ENCODE measurements at regions not wholly inside any gene's neighbourhood (a gene's known extent, or its start where the extent isn't known, plus 50 kb on each side); places are given as distances from the start of the nearest gene placed in this dataset.
A peak's percentile ranks its signal among the peaks of the same experiment; 100 is the strongest.

GRCh38 chr20:9919271-9920014 is 80.6 kb upstream of the PAK5 start:
- DNase-seq (ENCODE audit: low read depth): no peak

GRCh38 chr20:9918348-9918747 is 79.5 kb upstream of the PAK5 start:
- DNase-seq (ENCODE audit: low read depth): no peak

GRCh38 chr20:9916761-9917160 is 77.9 kb upstream of the PAK5 start:
- no peak for DNase-seq (ENCODE audit: low read depth)

GRCh38 chr20:9912858-9913434 is 74.1 kb upstream of the PAK5 start:
- peak; percentile 39 for DNase-seq (ENCODE audit: low read depth)

- DNase-seq (ENCODE audit: low read depth): no peak
Observed at GRCh38 chr20:9912290-9912689, 73.4 kb upstream of the PAK5 start.

GRCh38 chr20:9911519-9911918 is 72.6 kb upstream of the PAK5 start:
- no peak for DNase-seq (ENCODE audit: low read depth)

- no peak for DNase-seq (ENCODE audit: low read depth)
Observed at GRCh38 chr20:9909167-9909566, 70.3 kb upstream of the PAK5 start.

- peak; percentile 12 for DNase-seq (ENCODE audit: low read depth)
Observed at GRCh38 chr20:9903048-9903655, 64.3 kb upstream of the PAK5 start.

GRCh38 chr20:9889270-9889981 is 50.5 kb upstream of the PAK5 start:
- peak; percentile 14 for DNase-seq (ENCODE audit: low read depth)
